ENCODE measurements at regions not wholly inside any gene's neighbourhood (a gene's known extent, or its start where the extent isn't known, plus 50 kb on each side); places are given as distances from the start of the nearest gene placed in this dataset.
"Not testable (repeated sequence)": the region's sequence is repeated elsewhere in the genome, so short reads cannot be mapped to it uniquely, and the experiment has no call there.

- no peak for DNase-seq (ENCODE audit: low read depth)
These were observed 50.8 kb upstream of the TMEM108 start for GRCh38 chr3:132987396-132987795.

DNA sequence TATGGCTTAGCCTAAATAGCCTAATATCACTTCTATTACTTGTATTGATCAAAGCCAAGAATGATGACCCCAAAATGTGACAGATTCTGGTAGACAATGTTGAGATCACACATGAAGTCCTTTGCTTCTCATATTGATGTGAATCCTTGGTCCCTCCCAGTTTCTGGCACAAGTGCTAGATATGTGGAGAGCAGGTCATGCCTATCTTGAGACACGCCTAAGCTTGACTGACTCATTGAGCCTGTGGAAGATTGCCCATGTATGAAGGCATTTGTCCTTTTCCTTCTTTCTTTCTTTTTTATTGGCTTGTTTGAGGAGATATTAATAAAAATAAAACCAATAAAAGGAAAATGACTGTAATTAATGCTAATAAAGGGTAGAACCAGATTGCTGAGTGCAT lies 54.0 kb upstream of the TMEM108 start:
- DNase-seq (ENCODE audit: low read depth), result no peak

DNA sequence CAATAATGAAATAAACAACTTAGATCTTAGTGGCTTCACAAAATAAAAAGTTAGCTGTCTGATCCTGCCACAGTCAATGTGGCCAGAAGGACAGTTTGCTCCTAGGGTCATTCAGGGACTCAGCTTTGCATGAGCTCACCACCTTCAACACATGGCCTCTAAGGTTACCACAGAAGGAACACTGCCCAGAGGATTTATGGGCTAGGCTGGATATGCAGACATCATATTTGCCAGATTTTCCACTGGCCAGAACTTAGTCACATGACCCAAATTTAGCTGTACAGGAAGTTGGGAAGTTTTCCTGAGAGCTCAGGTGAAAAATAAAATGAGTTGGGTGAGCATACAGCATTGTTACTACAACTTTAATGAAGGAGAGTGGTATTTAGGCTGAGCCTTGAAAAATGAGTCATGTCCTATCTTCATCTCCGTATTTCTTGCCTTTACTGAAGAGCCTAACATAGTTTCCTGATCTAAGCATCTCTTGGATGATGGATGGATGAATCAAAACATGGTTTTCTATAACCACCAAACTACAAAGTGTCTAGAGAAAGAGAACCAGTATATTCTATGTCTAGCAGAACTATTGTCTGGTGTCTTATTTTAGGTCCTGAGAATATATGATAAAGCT lies 54.9 kb upstream of the TMEM108 start:
- DNase-seq (ENCODE audit: low read depth), result no peak

DNA sequence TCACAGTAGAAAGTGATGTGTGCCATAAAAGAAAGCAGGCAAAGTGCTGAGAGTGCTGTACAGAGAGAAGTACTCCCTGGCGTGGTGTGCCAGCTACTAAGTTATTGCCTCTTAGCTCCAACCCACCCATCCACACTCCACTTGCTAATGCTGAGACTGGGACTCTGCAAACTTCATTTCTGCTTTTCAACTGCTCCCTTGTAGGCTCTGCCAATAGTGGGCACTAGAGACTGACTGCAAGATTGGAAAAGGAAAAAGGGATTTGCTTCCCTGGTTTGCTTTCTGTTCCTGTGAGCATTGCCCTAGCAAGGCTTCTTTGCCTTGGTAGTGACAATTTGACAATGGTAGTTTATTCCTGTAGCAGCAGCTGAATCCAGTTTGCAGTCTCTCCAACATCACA lies 56.5 kb upstream of the TMEM108 start:
- no peak for DNase-seq (ENCODE audit: low read depth)

GRCh38 chr3:132980102-132980501 lies 58.1 kb upstream of the TMEM108 start:
- DNase-seq (ENCODE audit: low read depth), result no peak

GRCh38 chr3:132979606-132980005 lies 58.6 kb upstream of the TMEM108 start:
- no peak for DNase-seq (ENCODE audit: low read depth)

GRCh38 chr3:132978946-132979345 lies 59.2 kb upstream of the TMEM108 start:
- not testable (repeated sequence) for DNase-seq (ENCODE audit: low read depth)

GRCh38 chr3:132978464-132978863 lies 59.7 kb upstream of the TMEM108 start:
- DNase-seq (ENCODE audit: low read depth), result no peak

DNA sequence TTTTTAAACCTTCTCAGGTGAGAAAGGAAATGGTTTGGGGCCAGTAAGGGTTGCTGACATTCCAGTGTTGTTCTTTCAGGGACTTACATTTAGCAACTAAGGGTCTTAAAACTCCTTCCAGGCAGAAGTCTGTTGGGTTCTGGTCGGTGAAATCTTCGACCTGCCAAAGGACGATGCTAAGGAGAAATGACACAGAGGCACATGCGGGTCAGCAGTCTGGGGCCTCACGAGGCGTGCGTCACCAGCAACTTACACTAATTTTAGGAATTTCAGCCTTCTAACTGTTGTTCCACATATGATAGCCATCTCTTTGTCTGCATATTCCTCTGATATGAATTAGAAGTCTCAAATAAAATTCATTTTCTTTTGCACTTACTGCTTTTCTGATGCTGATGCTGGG lies 64.1 kb upstream of the TMEM108 start:
- no peak for DNase-seq (ENCODE audit: low read depth)

- DNase-seq (ENCODE audit: low read depth), result no peak
These were observed 64.8 kb upstream of the TMEM108 start for GRCh38 chr3:132973441-132973840.

DNA sequence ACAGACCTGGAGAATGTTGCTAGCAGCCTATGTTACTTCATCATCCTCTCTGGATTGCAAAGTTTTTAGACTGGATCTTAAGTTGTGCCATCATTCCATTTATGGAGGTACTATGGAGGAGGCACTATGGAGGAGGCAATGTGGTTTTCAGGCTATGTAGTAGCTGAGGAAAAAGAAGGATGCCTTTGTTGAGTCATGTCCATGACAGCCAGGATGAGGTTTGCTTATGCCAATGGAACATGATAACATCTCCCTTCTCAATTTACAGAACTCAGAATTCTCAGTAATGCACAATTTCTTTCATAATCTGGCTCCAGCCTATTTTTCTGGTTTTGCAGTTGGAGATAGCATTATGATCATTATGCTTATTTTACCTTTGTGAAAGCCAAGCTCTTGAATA lies 65.9 kb upstream of the TMEM108 start:
- peak; percentile 37 for DNase-seq (ENCODE audit: low read depth)

DNA sequence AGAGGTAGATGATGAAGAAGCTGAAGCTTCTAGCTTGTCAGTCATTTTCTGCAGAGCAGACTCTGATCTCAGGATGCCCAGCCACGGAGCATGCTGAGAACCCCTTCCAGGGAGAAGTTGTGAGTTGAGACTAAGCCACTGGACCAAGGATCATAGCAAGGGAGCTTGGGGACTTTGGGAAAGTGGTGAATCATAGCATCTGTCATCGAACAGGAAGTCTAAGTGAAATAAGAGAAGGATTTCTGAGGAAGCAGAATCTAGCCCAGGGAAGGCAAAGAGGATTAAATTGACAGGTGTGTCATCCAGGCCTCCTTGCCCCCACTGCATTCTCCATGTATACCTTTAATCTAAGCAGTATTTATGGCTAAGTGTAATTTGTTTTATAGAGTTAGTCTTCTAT lies 71.8 kb upstream of the TMEM108 start:
- no peak for DNase-seq (ENCODE audit: low read depth)

GRCh38 chr3:132964266-132964665 lies 73.9 kb upstream of the TMEM108 start:
- DNase-seq (ENCODE audit: low read depth), result no peak

GRCh38 chr3:132963786-132964185 lies 74.4 kb upstream of the TMEM108 start:
- no peak for DNase-seq (ENCODE audit: low read depth)

GRCh38 chr3:132961991-132962390 lies 76.2 kb upstream of the TMEM108 start:
- no peak for DNase-seq (ENCODE audit: low read depth)

- DNase-seq (ENCODE audit: low read depth), result no peak
These were observed 84.5 kb upstream of the TMEM108 start for GRCh38 chr3:132953683-132954082.

DNA sequence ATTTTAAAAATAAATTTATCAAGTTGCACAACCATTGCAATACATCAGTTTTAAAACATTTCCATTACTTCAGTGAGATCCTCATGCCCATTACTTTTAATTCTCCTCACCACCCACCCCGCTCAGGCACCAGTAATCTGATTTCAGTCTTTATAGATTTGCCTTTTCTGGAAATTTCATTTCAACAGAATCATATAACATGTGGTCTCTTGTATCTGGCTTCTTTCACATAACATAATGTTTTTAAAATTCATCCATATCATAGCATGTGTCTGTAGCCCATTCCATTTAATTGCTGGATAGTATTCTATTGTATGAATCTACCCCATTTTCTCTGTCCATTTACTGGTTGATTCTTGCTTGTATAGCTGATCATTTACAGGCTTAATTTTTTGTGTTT lies 110.3 kb upstream of the TMEM108 start:
- no peak for DNase-seq (ENCODE audit: low read depth)

- DNase-seq (ENCODE audit: low read depth), result no peak
These were observed 112.1 kb upstream of the TMEM108 start for GRCh38 chr3:132926098-132926497.

GRCh38 chr3:132925256-132925930 lies 112.8 kb upstream of the TMEM108 start:
- no peak for DNase-seq (ENCODE audit: low read depth)

DNA sequence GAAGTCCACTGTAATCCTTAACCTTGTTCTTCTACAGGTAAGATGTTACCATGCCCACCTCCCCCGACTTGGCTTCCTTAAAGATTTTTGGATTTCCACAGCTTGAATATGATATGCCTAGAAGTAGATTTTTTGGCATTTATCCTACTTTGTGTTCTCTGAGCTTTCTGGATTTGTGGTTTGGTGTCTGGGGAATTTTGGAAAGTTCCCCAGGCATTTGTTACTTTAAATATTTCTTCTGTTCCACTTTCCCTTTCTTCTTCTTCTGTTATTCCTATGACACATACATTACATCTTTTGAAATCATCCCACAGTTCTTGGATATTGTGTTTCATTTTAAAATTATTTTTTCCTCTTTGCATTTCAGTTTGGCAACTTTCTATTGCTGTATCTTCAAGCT lies 122.1 kb upstream of the TMEM108 start:
- DNase-seq (ENCODE audit: low read depth), result peak; percentile 7

- DNase-seq (ENCODE audit: low read depth), result no peak
These were observed 125.8 kb upstream of the TMEM108 start for GRCh38 chr3:132912416-132912753.

GRCh38 chr3:132911741-132912415 lies 126.3 kb upstream of the TMEM108 start:
- peak; percentile 2 for DNase-seq (ENCODE audit: low read depth)

DNA sequence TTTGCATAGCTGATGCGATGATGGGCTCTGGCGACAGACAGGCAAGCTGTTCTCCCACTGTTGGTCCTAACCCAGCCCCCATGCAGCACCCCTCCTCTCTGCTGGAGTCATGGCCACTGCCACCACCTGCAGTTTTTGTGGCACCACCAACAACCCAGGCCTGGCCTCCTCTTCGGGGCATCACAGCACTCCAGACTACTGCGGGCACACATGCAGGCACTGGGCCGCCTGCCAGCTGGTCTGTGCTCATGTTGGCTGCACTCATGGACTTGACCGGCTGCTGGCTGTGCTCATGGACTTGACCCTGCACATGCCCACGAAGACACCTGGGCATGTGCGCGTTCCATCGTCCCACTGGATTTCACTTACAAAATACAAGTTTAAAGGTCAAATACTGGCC lies 130.9 kb upstream of the TMEM108 start:
- no peak for DNase-seq (ENCODE audit: low read depth)

All from RPMI7951 (cell line).